Cardiac fibroblast (primary cell): ENCODE measurements at regions not wholly inside any gene's neighbourhood (a gene's known extent, or its start where the extent isn't known, plus 50 kb on each side); places are given as distances from the start of the nearest gene placed in this dataset.
"Not testable (repeated sequence)": the region's sequence is repeated elsewhere in the genome, so short reads cannot be mapped to it uniquely, and the experiment has no call there.

Source experiments
- DNase-seq, 2 donors: peaks; one replicate each; pipeline versions ENCODE4 v3.0.0 to v3.0.0-alpha.2; 2010; ENCODE audit warnings: low read depth in 2 of 2
- H3K4me3 ChIP-seq, 2 donors: replicated peaks in 1 of 2; 1 replicate in 1 of 2; 2 replicates in 1 of 2; pipeline ENCODE4 v1.5.1; 2011; ENCODE audit warnings: low read depth in 2 of 2, low read length in 2 of 2, mild to moderate bottlenecking in 2 of 2, moderate library complexity in 1 of 2
- CTCF ChIP-seq: IDR thresholded peaks from one replicate; pipeline ENCODE4 v1.5.1; 2011; ENCODE audit warnings: low read depth, mild to moderate bottlenecking, low read length, inconsistent platforms

- no peak for TF ChIP-seq CTCF
- DNase-seq: no peak
- no peak overlapping the region for H3K4me3 ChIP-seq
Measured at GRCh38 chr20:57108742-57109570, 157.5 kb downstream of the BMP7 start.

GRCh38 chr20:57109571-57109953, 156.9 kb downstream of the BMP7 start:
- DNase-seq: no peak
- no peak overlapping the region for H3K4me3 ChIP-seq
- TF ChIP-seq CTCF: no peak

- DNase-seq, H3K4me3 ChIP-seq: not testable (repeated sequence)
Measured at GRCh38 chr20:57110121-57111027, 156.1 kb downstream of the BMP7 start.

GRCh38 chr20:57111028-57111373, 155.4 kb downstream of the BMP7 start:
- H3K4me3 ChIP-seq: no peak overlapping the region
- no peak for DNase-seq
- no peak for TF ChIP-seq CTCF

- no peak overlapping the region for H3K4me3 ChIP-seq
- DNase-seq: no peak
- TF ChIP-seq CTCF: no peak
Measured at GRCh38 chr20:57112448-57112847, 154.0 kb downstream of the BMP7 start.

GRCh38 chr20:57114290-57115005, 152.0 kb downstream of the BMP7 start:
- TF ChIP-seq CTCF: no peak
- DNase-seq: no peak
- H3K4me3 ChIP-seq: no peak overlapping the region

- no peak for DNase-seq
- H3K4me3 ChIP-seq: no peak overlapping the region
- TF ChIP-seq CTCF: no peak
Measured at GRCh38 chr20:57117296-57117695, 149.1 kb downstream of the BMP7 start.
